HG03060 (cell line): ENCODE measurements at regions not wholly inside any gene's neighbourhood (a gene's known extent, or its start where the extent isn't known, plus 50 kb on each side); places are given as distances from the start of the nearest gene placed in this dataset.

Experiments used
- ATAC-seq: cut with Tn5 transposase; IDR thresholded peaks from one replicate; pipeline ENCODE4 v1.9.1; 2021; ENCODE audit warnings: low read depth, moderate number of reproducible peaks; ENCODE audit not compliant: unreplicated experiment

DNA sequence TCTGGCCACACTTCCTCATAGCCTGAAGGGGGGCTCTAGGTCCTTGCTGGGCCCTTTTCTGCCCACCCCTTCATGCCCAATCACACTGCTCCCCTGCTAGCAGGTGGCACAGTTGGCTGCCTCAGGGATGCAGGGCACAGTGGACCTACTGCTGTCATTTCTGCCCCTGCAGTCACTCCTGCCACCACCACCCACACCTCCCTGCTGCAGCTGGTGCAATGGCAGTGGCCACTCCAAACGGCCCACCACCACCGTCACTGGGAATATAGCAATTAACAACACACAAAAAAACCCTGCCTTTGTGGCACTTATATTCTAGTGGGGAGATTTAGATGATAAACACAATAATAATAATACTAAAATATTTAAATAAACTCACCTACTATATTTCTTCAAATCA lies 162.4 kb upstream of the DUSP10 start:
- ATAC-seq = no peak

DNA sequence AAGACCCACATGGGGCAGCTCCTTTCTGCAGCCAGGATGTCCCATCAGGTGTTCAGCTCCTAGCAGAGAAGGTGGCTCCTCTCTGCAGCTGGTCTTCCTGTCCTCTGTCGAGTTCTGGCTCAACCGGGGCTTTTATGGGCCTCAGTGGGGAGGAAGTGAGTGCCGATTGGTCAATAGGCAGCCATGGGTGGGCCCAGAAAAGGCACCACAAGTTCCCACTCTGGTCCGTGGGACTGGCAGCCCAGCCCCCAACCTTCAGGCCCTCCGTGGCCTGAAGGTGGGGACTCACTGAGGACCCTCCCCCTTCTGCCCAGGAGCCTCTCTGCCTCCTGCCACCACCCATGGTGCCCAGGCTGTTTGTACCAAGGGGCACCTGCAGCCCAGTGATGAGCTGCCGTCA lies 161.7 kb upstream of the DUSP10 start:
- ATAC-seq = no peak

DNA sequence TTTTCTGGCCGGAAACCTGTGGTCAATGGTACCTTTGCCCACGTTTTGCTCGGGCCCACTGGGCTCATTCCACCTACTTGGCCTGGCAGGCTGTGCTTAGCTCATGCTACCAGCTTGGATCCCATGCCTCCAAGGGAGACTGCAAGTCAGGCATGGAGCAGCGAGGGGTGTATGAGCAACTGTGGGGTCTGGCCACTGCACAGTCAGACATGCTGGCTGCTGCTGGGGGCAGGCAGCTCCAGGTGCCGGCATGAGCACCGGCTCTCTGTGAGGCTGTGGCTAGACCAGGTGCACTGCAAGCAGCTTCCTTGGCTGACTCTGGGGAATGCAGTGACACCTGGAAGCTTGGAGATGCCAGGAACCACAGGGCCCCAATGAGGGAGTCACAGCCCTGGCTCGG lies 161.1 kb upstream of the DUSP10 start:
- ATAC-seq = no peak

DNA sequence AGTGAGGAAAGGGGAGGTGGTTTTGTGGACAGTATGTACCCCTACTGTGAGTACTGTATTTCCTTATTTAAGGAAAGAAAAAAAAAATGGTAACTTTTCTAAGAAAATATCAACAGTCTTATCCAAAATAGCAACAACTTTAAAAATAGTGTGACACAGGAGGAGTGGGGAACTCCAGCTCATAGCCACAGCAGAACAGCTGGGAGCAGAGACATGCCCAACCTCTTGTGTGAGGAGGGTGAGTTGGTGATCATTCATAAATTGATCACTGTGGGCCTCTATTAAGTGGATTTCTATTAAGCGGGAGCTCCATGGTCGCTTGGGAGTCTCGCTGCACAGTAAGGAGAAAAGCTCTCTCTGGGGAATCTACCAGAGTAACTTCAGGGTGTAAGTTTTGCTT lies 158.8 kb upstream of the DUSP10 start:
- no peak for ATAC-seq

DNA sequence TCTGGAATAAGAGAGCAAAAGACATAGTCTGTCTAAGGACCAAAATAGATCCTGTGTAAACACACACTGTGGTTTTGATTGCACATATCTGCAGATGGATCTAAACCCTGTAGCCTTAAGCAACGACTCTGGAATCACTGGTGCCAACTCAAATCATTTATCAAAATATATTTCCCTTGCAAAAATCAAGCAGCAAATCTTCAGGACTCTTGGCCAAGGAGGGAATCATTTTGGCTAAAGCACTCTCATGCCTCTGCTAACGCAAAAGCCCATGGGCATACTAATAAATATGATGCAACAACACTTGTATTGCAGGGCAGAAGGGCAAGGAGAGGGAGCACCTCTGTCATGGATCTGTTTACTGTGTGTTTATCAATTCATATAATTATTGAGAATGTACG lies 155.4 kb upstream of the DUSP10 start:
- no peak for ATAC-seq

DNA sequence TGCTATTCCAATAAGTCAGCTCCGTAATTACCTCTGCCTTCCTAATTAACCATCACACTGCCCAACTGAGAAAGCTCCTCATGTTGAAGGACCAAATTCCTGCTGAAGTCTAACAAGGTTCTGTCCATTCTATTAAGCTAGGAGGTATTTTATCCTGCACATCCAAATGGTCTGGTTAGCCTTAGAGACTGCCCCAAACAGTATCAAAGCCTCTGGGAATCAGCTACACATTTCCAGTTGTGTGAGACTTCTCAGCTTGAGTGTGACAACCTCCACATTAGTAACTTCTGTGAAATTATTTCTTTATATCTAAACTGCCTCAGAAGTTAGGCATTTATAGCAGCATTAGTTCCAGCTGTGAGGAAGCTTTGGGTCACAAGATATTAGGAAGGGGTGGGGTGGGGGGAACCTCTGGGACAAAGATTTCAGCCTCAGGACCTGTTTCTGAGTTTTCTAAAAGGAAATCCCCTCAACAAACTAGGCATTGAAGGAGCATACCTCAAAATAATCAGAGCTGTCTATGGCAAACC lies 150.5 kb upstream of the DUSP10 start:
- no peak for ATAC-seq

DNA sequence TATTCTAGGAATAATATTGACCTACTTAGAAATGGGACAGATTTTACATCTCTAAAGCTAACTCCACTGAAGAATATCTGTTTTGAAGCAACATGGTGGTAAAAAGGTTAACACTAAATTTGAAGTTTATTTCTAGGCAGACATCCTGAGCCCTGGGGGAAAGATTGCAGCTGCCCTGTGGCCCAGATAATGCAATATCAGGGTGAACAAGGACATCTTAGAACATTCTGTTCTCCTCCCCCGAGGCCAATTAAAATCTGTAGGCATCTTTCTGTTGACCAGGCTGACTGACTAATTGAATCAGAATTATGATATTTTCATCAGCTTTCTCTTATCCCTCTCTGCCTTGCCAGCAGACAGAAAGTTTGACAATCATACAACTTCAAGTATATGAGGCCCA lies 149.8 kb upstream of the DUSP10 start:
- ATAC-seq = no peak

DNA sequence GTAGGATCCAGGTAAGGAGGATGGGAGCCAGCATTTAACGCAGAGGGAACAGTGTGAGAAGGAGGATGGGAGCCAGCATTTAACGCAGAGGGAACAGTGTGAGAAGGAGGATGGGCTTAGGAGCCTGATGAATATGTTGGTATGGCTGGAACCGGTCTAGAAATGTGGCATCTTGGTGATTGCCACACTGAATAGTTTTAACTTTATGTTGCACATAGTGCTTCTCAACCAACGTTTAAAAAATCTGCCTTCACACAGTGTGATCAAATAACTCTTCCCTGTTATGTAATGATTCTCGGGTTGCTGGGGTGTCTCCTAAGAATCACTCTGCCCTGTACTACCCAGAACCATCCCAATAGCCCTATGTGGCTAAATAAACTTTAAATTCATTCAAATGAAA lies 146.9 kb upstream of the DUSP10 start:
- ATAC-seq = no peak

DNA sequence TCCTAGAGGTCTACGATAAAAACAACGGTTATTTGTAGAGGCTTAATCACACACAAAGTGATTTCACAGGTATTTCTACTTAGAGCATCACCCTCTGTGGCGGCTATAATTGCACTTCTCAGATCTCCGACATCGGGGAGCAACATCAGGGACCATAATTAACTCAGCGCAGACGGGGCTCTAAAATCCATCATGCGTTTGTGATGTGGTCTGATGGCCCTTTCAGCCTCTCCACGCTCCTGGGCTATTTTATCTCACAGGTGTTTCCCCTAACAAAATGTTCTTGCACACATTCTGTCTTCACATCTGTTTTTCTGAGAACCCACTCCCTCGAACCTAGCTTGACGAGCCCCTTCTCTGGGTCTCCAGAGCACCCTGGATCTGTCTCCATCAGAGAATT lies 146.3 kb upstream of the DUSP10 start:
- ATAC-seq = no peak

DNA sequence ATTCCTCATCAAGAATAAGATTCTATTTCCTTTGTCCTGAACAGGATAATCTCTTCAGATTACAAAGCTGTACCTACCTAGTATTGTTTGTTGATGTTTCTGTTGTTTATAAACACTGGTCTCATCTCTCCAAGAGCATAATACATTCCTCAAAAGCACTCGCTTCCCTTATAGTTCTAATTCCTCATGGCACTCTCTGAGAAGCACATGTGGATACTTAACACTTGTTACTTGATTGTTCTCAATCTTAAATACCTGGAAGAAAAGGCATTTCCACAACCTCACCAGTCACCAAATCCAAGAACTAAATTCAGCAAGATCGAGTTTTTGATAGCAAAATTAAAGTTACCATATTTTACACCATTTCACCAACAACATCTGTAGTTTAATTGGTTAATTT lies 145.9 kb upstream of the DUSP10 start:
- no peak for ATAC-seq

DNA sequence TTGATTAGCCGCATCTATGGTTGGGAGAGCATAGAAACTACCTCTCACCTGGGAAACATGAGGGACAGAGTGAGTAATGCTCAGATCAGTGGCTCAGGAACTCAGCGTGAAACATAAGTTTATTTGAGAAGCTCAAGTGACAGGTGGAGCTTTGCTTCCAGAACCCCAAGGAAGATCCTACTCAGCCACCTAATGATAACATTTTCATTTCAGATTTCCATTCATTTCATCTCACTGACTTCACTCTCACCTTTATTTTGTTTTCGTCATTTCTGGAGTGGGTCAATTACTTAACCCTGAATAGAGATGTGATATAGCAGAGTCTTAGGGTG lies 145.5 kb upstream of the DUSP10 start:
- no peak for ATAC-seq

DNA sequence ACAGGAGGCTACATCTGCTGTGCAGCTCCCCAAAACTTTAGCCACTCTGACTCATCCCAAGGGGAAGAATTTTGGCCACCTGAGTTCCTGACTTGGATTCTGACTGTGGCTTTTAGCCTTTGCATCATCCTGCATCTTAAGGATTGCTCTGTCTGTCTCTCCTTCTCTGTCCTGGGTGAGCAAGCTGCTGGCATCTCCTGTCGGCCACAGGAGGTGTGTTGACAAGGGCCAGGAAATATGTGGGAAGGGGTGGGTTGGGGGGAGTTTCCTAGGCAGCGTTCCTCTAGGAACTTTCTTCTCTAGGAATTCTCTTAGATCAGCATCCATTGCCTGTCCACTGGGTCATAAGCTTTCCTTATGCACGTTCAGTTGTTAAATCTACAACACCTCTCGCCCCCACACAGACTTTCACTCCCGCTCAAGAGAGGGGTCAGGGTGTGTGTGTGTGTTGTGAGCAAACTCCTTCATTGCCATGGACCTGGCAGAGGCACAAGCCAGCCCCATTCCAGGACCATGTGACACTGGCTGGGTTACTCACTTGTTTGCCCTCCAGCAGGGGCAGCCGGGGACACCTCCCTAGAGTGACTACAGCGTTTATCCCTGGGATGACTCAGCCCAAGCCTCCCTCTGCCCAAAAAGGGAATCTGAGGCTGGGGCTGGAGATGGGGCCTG lies 145.0 kb upstream of the DUSP10 start:
- ATAC-seq = no peak

DNA sequence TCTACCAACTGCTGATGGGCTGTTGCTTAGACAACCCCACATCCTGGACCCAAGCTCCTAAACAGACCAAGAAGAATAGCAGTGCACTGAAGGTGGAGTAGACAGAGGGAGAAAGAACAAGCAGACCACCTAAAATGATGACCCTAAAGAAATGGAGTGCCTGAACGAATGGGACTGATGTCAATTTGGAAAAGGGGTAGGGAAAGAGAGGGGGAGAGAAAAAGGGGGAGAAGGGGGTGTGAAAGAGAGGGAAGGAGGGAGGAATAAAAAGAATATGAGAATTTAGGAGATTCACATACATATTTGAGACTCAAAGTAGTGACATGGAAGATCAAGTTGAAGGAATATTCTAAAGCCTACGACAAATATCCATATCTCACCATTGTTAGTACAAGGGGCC lies 144.4 kb upstream of the DUSP10 start:
- ATAC-seq = no peak

DNA sequence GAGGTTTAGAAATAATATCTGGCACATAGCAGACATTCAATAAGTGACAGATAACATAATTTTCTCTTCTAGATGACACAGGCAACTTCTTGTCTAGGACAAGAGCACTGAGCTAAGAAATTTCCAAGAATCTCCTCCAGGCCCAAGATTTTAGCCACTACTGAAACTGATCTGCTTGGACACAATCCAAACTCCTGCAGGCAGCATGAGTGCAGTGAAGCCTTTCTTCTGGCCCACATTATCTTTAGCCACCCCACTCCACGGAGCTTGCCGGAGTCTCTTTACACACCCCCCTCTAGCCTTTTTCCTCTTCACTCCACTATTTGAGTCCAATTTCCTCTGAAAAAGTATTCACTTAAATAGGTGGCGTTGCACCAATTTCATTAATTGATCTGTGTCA lies 142.9 kb upstream of the DUSP10 start:
- no peak for ATAC-seq

DNA sequence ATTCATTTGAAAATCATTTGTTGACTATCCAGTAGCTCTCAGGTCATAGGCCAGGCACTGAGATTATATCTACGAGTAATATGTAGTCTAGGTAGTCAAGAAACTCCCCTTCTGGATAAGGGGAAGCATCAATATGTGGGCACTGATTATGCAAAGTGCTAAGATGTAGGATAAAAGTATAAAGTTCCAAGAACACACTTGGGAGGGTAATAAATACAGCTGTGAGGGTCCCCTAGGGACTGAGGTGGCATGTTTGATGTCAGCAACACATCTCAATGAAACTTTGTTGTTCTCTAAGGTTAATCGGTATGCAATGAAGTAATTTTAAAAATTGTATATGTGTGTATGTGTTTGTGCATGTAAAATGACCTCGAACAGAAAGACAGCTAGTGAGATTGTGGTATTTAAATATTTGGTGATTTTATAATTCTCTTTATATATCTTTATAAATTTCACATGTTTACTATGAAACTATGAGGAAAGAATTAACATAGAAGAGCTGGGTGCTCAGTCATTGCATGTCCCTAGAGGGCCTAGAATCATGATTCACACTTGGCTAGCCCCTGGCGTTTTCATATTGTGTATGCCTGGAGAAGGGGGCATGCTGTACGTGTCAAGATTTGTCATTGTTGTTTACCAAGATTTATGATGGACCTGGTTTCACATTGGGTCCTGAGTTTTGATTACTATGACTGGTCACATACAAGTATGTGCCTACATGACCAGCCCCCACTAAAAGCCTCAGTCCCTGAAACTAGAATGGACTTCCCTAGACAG lies 140.1 kb upstream of the DUSP10 start:
- ATAC-seq = no peak

DNA sequence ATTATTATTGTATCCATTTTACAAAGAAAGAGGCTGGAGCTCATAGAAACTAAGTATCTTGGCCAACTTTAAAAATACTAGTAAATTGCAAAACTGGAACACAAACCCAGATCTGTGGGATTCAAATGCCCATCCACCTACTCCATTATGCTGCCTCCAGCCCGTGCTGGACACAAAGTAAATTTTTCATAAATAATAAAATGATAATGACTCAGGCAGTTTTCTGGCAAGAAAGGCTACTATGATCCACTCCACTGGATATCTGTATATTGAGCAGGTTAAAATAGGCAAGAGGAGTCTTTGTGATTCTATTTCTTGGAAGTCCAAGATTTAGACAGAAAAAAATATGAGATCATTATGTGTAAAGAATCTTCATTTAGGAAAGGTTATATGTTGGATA lies 138.3 kb upstream of the DUSP10 start:
- no peak for ATAC-seq

DNA sequence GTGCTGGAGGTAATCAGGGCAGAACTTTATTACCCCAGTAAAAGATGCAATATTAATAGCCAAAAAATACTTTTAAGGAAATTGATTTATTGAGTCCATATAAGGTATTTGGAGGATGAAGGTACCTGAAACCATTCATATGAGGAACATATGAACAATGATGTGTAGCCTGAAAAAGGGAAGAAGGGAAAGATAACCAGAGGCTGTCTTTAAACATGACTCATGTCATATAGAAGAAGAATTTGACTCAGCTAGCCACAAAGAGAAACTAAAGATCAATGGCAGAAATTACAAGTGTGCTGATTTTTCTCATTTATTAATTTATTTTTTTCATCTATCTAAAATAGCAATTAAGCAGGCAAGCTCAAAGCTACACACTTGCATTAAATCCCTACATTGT lies 136.2 kb upstream of the DUSP10 start:
- ATAC-seq = peak; percentile 76

DNA sequence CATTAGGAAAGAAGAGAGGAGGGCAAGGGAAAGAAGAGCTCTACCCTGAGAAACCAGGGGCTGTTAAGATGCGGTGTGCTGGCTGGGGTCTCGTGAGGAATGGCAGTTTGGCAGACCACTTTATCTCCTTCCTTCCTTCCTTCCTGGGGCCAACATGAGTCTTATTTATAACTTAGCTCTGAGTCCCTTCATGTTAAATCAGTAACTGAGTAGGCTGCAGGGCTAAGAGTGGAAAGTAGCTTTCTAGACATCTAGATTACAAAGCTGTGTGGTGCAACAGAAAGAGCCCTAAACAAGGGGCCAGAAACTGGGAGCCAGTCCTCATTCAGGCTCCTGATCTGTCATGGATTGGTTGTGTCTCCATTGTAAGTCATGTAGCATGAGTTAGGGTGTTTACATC lies 135.4 kb upstream of the DUSP10 start:
- no peak for ATAC-seq

DNA sequence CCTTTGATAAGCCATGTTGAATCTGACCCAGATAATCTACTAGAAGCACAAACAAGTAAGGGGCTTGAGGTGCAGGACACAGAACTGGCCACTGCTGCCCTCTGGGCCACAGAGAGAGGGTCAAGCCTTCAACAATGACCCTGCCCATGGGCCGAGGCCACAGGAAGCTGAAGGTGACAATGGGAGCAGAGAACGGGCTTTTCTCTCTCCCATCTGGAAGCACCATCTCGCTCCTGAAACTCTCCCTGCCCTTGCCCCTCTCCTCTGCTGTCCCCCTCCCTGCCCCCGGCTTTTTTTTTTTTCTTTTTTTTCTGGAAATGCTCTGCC lies 133.1 kb upstream of the DUSP10 start:
- no peak for ATAC-seq

DNA sequence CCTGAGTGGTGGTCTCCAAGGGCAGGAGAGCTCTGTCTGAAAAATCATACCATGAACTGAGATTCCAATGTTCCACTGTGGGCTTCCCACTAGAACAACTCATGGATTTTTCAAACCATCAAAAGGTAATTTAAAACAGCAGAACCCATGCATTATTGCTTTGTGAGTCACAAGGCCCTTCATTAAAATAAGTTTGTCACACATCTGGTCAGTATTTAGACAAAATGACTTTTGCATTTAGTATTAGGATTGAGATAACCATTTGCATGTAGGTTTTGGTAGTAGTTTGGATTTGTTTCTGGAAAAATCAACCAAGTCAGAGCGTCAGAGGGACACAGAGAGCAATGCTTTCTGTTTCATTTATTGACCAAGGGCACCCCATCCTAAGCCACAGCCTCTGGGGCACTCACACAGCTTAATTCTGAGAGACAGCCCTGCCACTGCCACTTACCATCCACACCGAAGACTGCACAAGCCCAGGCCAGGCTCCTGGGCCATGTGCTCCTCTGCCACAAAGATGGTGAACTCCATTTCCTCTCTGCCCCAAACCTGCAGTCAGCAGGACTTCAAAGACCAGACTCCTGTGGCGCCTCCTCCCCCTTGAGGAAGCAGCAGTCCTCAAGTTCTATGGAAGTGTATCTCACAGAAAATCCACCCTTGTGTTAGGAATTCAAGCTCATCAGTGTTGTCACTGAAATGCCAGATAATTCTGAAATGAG lies 132.6 kb upstream of the DUSP10 start:
- ATAC-seq = no peak

DNA sequence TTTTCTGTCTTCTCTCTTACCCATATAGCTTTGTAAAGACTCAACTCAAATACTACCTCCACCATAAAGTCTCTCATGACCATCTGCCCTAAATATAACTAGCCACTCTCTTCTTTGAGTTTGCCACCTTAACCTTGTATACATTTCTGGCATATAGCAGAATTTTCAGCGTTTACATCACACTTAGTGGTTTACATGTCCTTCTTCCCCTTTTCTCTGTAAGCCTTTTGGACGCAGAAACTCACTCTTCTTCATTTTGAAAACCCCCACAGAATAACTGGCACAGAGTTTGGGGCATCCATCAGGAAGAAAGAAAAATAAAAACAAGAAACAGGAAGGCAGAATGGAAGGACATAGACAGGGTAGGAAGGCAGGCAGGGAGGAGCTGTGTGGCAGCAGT lies 131.8 kb upstream of the DUSP10 start:
- no peak for ATAC-seq

DNA sequence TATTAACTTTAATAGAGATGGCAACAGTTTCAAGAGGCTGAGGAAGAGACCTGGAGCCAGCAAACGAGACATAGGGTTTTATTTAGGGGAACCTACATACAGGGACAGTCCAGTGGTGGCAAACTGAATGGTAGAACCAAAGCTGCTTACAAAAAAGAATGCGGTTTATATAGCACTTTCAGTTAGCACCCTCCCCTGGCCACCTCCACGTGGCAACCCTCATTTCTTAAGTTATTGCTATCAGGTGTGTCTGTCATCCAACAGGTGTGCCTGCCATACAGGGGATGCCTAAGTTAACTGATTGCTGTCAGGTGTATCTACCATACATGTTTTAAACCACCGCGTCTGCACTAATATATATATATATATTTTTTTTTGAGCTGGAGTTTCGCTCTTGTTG lies 129.2 kb upstream of the DUSP10 start:
- ATAC-seq = no peak
